ENCODE measurements at regions not wholly inside any gene's neighbourhood (a gene's known extent, or its start where the extent isn't known, plus 50 kb on each side); places are given as distances from the start of the nearest gene placed in this dataset.

GRCh38 chr2:125842041-125842440, 813.9 kb upstream of the GYPC start:
- no peak overlapping the region for H3K4me3 ChIP-seq (ENCODE audit: low read length)
- H3K9ac ChIP-seq (ENCODE audit: low read length): no peak overlapping the region
- H3K79me2 ChIP-seq (ENCODE audit: low read length): no peaks in the 10 kb centered on the region
- H3K4me2 ChIP-seq (ENCODE audit: low read length): no peak overlapping the region
- no peaks in the 10 kb centered on the region for H3F3A ChIP-seq (ENCODE audit: low read length, unreplicated experiment)
- TF ChIP-seq EZH2 (IDR thresholded peaks at IDR 0.05; ENCODE audit: low read length, unreplicated experiment): no peak
- TF ChIP-seq, protein P1, sequence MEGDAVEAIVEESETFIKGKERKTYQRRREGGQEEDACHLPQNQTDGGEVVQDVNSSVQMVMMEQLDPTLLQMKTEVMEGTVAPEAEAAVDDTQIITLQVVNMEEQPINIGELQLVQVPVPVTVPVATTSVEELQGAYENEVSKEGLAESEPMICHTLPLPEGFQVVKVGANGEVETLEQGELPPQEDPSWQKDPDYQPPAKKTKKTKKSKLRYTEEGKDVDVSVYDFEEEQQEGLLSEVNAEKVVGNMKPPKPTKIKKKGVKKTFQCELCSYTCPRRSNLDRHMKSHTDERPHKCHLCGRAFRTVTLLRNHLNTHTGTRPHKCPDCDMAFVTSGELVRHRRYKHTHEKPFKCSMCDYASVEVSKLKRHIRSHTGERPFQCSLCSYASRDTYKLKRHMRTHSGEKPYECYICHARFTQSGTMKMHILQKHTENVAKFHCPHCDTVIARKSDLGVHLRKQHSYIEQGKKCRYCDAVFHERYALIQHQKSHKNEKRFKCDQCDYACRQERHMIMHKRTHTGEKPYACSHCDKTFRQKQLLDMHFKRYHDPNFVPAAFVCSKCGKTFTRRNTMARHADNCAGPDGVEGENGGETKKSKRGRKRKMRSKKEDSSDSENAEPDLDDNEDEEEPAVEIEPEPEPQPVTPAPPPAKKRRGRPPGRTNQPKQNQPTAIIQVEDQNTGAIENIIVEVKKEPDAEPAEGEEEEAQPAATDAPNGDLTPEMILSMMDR (conservative IDR thresholded peaks at IDR 0.05; ENCODE audit: low read depth, low read length): no peak
- no peak for TF ChIP-seq EZH2phosphoT487 (IDR thresholded peaks at IDR 0.05; ENCODE audit: borderline replicate concordance, low read length)
- H3K9me3 ChIP-seq (ENCODE audit: low read length): no peaks in the 10 kb centered on the region
- CTCF ChIA-PET: no interaction called here
- no peaks in the 10 kb centered on the region for H3K4me1 ChIP-seq (ENCODE audit: insufficient read depth, low read length)
- H3K9me2 ChIP-seq (replicated peaks; ENCODE audit: low read length): no peaks in the 10 kb centered on the region
- H3K27me3 ChIP-seq (ENCODE audit: low read length): no peaks in the 10 kb centered on the region
- BruUV-seq (replicated peaks): no TSS peak
- intact Hi-C loops (cut with micrococcal nuclease): no loop called here
- no peaks in the 10 kb centered on the region for H4K20me1 ChIP-seq (ENCODE audit: low read length)
- POLR2A ChIA-PET (ENCODE audit: unreplicated experiment): no interaction called here
- H2AFZ ChIP-seq (ENCODE audit: low read length): no peak overlapping the region
- no peaks in the 10 kb centered on the region for H3K36me3 ChIP-seq (ENCODE audit: low read depth, low read length)
- H3K27ac ChIP-seq (ENCODE audit: low read length): no peak overlapping the region
- ATAC-seq (no peak), DNase-seq (no peak)

- Histone ChIP-seq H3K79me2 (ENCODE audit: low read length) (no peaks in the 10 kb centered on the region), H3K9me2 (replicated peaks; ENCODE audit: low read length) (no peaks in the 10 kb centered on the region), H3F3A (ENCODE audit: low read length, unreplicated experiment) (no peaks in the 10 kb centered on the region), H3K27ac (ENCODE audit: low read length) (no peak overlapping the region), H4K20me1 (ENCODE audit: low read length) (no peaks in the 10 kb centered on the region), H3K36me3 (ENCODE audit: low read depth, low read length) (no peaks in the 10 kb centered on the region), H3K9ac (ENCODE audit: low read length) (no peak overlapping the region), H3K27me3 (ENCODE audit: low read length) (no peaks in the 10 kb centered on the region), H3K4me1 (ENCODE audit: insufficient read depth, low read length) (no peaks in the 10 kb centered on the region), H2AFZ (ENCODE audit: low read length) (no peak overlapping the region), H3K4me3 (ENCODE audit: low read length) (no peak overlapping the region), H3K4me2 (ENCODE audit: low read length) (no peak overlapping the region), H3K9me3 (ENCODE audit: low read length) (0 out of 2 replicates have a peak, but pooled peaks cover 8% of the 10 kb centered on the region)
- intact Hi-C loops (cut with micrococcal nuclease): no loop called here
- no peak for DNase-seq
- ATAC-seq: no peak
- CTCF ChIA-PET: no interaction called here
- no TSS peak for BruUV-seq (replicated peaks)
- TF ChIP-seq EZH2phosphoT487 (IDR thresholded peaks at IDR 0.05; ENCODE audit: borderline replicate concordance, low read length): no peak
- TF ChIP-seq EZH2 (IDR thresholded peaks at IDR 0.05; ENCODE audit: low read length, unreplicated experiment): no peak
- TF ChIP-seq, protein P1 (conservative IDR thresholded peaks at IDR 0.05; ENCODE audit: low read depth, low read length): no peak
- POLR2A ChIA-PET (ENCODE audit: unreplicated experiment): no interaction called here
Measured at GRCh38 chr2:125850541-125850940, 805.4 kb upstream of the GYPC start.

- TF ChIP-seq, protein P1 (conservative IDR thresholded peaks at IDR 0.05; ENCODE audit: low read depth, low read length): no peak
- TF ChIP-seq EZH2 (IDR thresholded peaks at IDR 0.05; ENCODE audit: low read length, unreplicated experiment) (no peak), EZH2phosphoT487 (IDR thresholded peaks at IDR 0.05; ENCODE audit: borderline replicate concordance, low read length) (no peak)
- H3K27ac ChIP-seq (ENCODE audit: low read length): no peak overlapping the region
- no peaks in the 10 kb centered on the region for H3K36me3 ChIP-seq (ENCODE audit: low read depth, low read length)
- H3F3A ChIP-seq (ENCODE audit: low read length, unreplicated experiment): no peaks in the 10 kb centered on the region
- no peaks in the 10 kb centered on the region for H3K79me2 ChIP-seq (ENCODE audit: low read length)
- no peak overlapping the region for H2AFZ ChIP-seq (ENCODE audit: low read length)
- H3K9me2 ChIP-seq (replicated peaks; ENCODE audit: low read length): no peaks in the 10 kb centered on the region
- no peaks in the 10 kb centered on the region for H3K27me3 ChIP-seq (ENCODE audit: low read length)
- no peak overlapping the region for H3K4me3 ChIP-seq (ENCODE audit: low read length)
- H3K9me3 ChIP-seq (ENCODE audit: low read length): 0 out of 2 replicates have a peak, but pooled peaks cover 8% of the 10 kb centered on the region
- H4K20me1 ChIP-seq (ENCODE audit: low read length): no peaks in the 10 kb centered on the region
- DNase-seq (no peak), ATAC-seq (no peak)
- ChIA-PET CTCF (no interaction called here), POLR2A (ENCODE audit: unreplicated experiment) (no interaction called here)
- H3K4me2 ChIP-seq (ENCODE audit: low read length): no peak overlapping the region
- intact Hi-C loops (cut with micrococcal nuclease): no loop called here
- no TSS peak for BruUV-seq (replicated peaks)
- no peaks in the 10 kb centered on the region for H3K4me1 ChIP-seq (ENCODE audit: insufficient read depth, low read length)
- no peak overlapping the region for H3K9ac ChIP-seq (ENCODE audit: low read length)
Measured at GRCh38 chr2:125852364-125852763, 803.6 kb upstream of the GYPC start.
